ENCODE measurements at regions not wholly inside any gene's neighbourhood (a gene's known extent, or its start where the extent isn't known, plus 50 kb on each side); places are given as distances from the start of the nearest gene placed in this dataset.
"Not testable (repeated sequence)": the region's sequence is repeated elsewhere in the genome, so short reads cannot be mapped to it uniquely, and the experiment has no call there.

- no peak for DNase-seq
Observed at GRCh38 chr4:30461218-30461617, 259.0 kb upstream of the PCDH7 start.

GRCh38 chr4:30462445-30463090 is 257.6 kb upstream of the PCDH7 start:
- DNase-seq = no peak

- no peak for DNase-seq
Observed at GRCh38 chr4:30471861-30472260, 248.3 kb upstream of the PCDH7 start.

- no peak for DNase-seq
Observed at GRCh38 chr4:30473225-30473624, 246.9 kb upstream of the PCDH7 start.

- no peak for DNase-seq
Observed at GRCh38 chr4:30495251-30495650, 224.9 kb upstream of the PCDH7 start.

- no peak for DNase-seq
Observed at GRCh38 chr4:30495651-30496310, 224.4 kb upstream of the PCDH7 start.

GRCh38 chr4:30511751-30512150 is 208.4 kb upstream of the PCDH7 start:
- DNase-seq = no peak

- DNase-seq = no peak
Observed at GRCh38 chr4:30518211-30518610, 202.0 kb upstream of the PCDH7 start.

- no peak for DNase-seq
Observed at GRCh38 chr4:30525662-30526315, 194.4 kb upstream of the PCDH7 start.

- no peak for DNase-seq
Observed at GRCh38 chr4:30535255-30535654, 184.9 kb upstream of the PCDH7 start.

- no peak for DNase-seq
Observed at GRCh38 chr4:30536231-30536630, 183.9 kb upstream of the PCDH7 start.

GRCh38 chr4:30537456-30537855 is 182.7 kb upstream of the PCDH7 start:
- DNase-seq = no peak

GRCh38 chr4:30538794-30539193 is 181.4 kb upstream of the PCDH7 start:
- DNase-seq = no peak

- no peak for DNase-seq
Observed at GRCh38 chr4:30543057-30543456, 177.1 kb upstream of the PCDH7 start.

- no peak for DNase-seq
Observed at GRCh38 chr4:30553151-30553550, 167.0 kb upstream of the PCDH7 start.

GRCh38 chr4:30553706-30554105 is 166.5 kb upstream of the PCDH7 start:
- no peak for DNase-seq

- DNase-seq = no peak
Observed at GRCh38 chr4:30555775-30556174, 164.4 kb upstream of the PCDH7 start.

- no peak for DNase-seq
Observed at GRCh38 chr4:30559481-30559880, 160.7 kb upstream of the PCDH7 start.

GRCh38 chr4:30586850-30587249 is 133.3 kb upstream of the PCDH7 start:
- DNase-seq = no peak

GRCh38 chr4:30589669-30590068 is 130.5 kb upstream of the PCDH7 start:
- not testable (repeated sequence) for DNase-seq

GRCh38 chr4:30600246-30601017 is 119.7 kb upstream of the PCDH7 start:
- no peak for DNase-seq

GRCh38 chr4:30601070-30601865 is 118.9 kb upstream of the PCDH7 start:
- DNase-seq = no peak
